K562 (cell line): ENCODE measurements at regions not wholly inside any gene's neighbourhood (a gene's known extent, or its start where the extent isn't known, plus 50 kb on each side); places are given as distances from the start of the nearest gene placed in this dataset.

Experiments used
- ATAC-seq: fragments of 200-7000 bp; cut with Tn5 transposase; 3 replicates; pipeline ENCODE4 v1.9.1; 2020; ENCODE audit warnings: moderate library complexity
- BruUV-seq: library from RNA; stranded (reverse); fragments of 400-500 nt; replicated peaks from 2 replicates; lab custom pipeline; 2021; lab: Mats Ljungman, UMichigan
- CTCF ChIA-PET: fragments of 300-600 bp; formaldehyde crosslinking; extraction: SDS; loops from one replicate; lab custom pipeline; 2021; ENCODE audit warnings: low intra/inter-chr PET ratio; lab: Yijun Ruan, JAX
- POLR2A ChIA-PET: fragments of 300-600, 350-650 bp; sonication (Branson Sonifier 250); formaldehyde crosslinking; extraction: SDS; loops from one replicate; lab custom pipeline; 2021; ENCODE audit warnings: antibody characterized with exemption, inconsistent platforms; lab: Yijun Ruan, JAX
- DNase-seq, 4 experiments: peaks; one replicate each; pipeline versions ENCODE4 v3.0.0 to v3.0.0-alpha.2; 2011 to 2018; ENCODE audit warnings: low spot score in 3 of 4, mixed read lengths in 3 of 4; ENCODE audit errors: extremely low read depth in 1 of 4
- FAIRE-seq: peaks from 2 replicates; lab custom pipeline; 2011; peaks lifted over from hg19 to GRCh38; lab: Jason Lieb, UNC
- H2AFZ ChIP-seq: 2 replicates; pipeline ENCODE4 v1.6.0; 2011; ENCODE audit warnings: low read depth, low read length, control low read depth, inconsistent platforms
- H3K27ac ChIP-seq: fragments of 200-600 bp; 3 replicates; pipeline ENCODE4 v1.8.0; 2011; ENCODE audit warnings: low read depth, mild to moderate bottlenecking, control low read depth, inconsistent platforms, low read length, moderate library complexity, mixed read lengths; ENCODE audit errors: extremely low read depth
- H3K27me3 ChIP-seq, 2 experiments: fragments of 300-600 bp in 1 of 2; 2 replicates in 1 of 2; 3 replicates in 1 of 2; pipeline versions ENCODE4 v1.6.0 to v1.8.0; 2011; ENCODE audit warnings: inconsistent platforms in 2 of 2, low read length in 2 of 2, mild to moderate bottlenecking in 1 of 2, mixed read lengths in 1 of 2, moderate library complexity in 1 of 2; ENCODE audit not compliant: control insufficient read depth in 2 of 2, insufficient read depth in 2 of 2
- H3K36me3 ChIP-seq: fragments of 300-600 bp; 3 replicates; pipeline ENCODE4 v1.8.0; 2011; ENCODE audit warnings: mild to moderate bottlenecking, low read length, inconsistent platforms; ENCODE audit not compliant: control insufficient read depth, insufficient read depth
- H3K4me1 ChIP-seq, 2 experiments: fragments of 200-600 bp in 1 of 2; replicated peaks in 1 of 2; 2 replicates in 1 of 2; 3 replicates in 1 of 2; pipeline versions ENCODE4 v1.5.1 to v1.8.0; 2011; ENCODE audit warnings: inconsistent platforms in 2 of 2, low read length in 2 of 2, mild to moderate bottlenecking in 1 of 2, mixed read lengths in 1 of 2, moderate library complexity in 1 of 2; ENCODE audit not compliant: control insufficient read depth in 2 of 2, insufficient read depth in 2 of 2
- H3K4me2 ChIP-seq: 2 replicates; pipeline ENCODE4 v1.6.1; 2011; ENCODE audit warnings: low read length, control low read depth, inconsistent platforms, mixed read lengths; ENCODE audit not compliant: insufficient read depth
- H3K4me3 ChIP-seq: fragments of 200-600 bp; sonication (generic), shearing (Covaris generic); 2 replicates; pipeline ENCODE4 v1.5.1; 2016; ENCODE audit warnings: control low read depth, inconsistent platforms
- H3K79me2 ChIP-seq: fragments of 200-600 bp; 3 replicates; pipeline ENCODE4 v1.8.0; 2011; ENCODE audit warnings: low read length, inconsistent platforms; ENCODE audit not compliant: control insufficient read depth, insufficient read depth
- H3K9ac ChIP-seq, 2 experiments: 2 replicates each; pipeline versions ENCODE4 v1.6.0 to v1.6.1; 2011; ENCODE audit warnings: low read depth in 2 of 2, low read length in 2 of 2, control low read depth in 1 of 2, inconsistent platforms in 1 of 2, mild to moderate bottlenecking in 1 of 2, mixed read lengths in 1 of 2; ENCODE audit not compliant: insufficient read depth in 1 of 2
- H3K9me1 ChIP-seq: one replicate; pipeline ENCODE4 v1.6.0; 2011; ENCODE audit warnings: inconsistent platforms, mild to moderate bottlenecking, low read length, moderate library complexity; ENCODE audit not compliant: control insufficient read depth, insufficient read depth
- H3K9me3 ChIP-seq: replicated peaks from 2 replicates; pipeline ENCODE4 v1.5.1; 2011; ENCODE audit warnings: low read depth, low read length, inconsistent platforms; ENCODE audit not compliant: control insufficient read depth, insufficient read depth
- H4K20me1 ChIP-seq: replicated peaks from 2 replicates; pipeline ENCODE4 v1.6.1; 2011; ENCODE audit warnings: low read length, inconsistent platforms, mixed read lengths; ENCODE audit not compliant: control insufficient read depth, insufficient read depth
- HCFC1 ChIP-seq: IDR thresholded peaks from 2 replicates; pipeline ENCODE4 v1.6.1; 2012; ENCODE audit warnings: low read depth, low read length, improper control_type of control experiment
- KLF13 ChIP-seq: fragments of 450-650 bp; IDR thresholded peaks from 2 replicates; pipeline ENCODE4 v1.6.1; 2016; ENCODE audit warnings: missing genetic modification characterization, low read depth, mild to moderate bottlenecking, missing compliant biosample characterization, moderate library complexity, borderline replicate concordance
- MCM2 ChIP-seq: fragments of 450-650 bp; IDR thresholded peaks from 2 replicates; pipeline ENCODE4 v1.6.1; 2017; ENCODE audit warnings: low read depth, mild to moderate bottlenecking
- MEF2D ChIP-seq: conservative IDR thresholded peaks from 2 replicates; pipeline ENCODE4 v1.6.1; 2016; ENCODE audit warnings: low read depth, missing genetic modification characterization, missing compliant biosample characterization
- NR4A1 ChIP-seq, 2 experiments: fragments of 250-450 bp in 1 of 2; fragments of 450-650 bp in 1 of 2; sonication (Bioruptor Pico) in 1 of 2; IDR thresholded peaks; 2 replicates each; pipeline versions ENCODE4 v1.4.0 to v1.6.1; 2016 to 2020; ENCODE audit warnings: mild to moderate bottlenecking in 2 of 2, missing compliant biosample characterization in 1 of 2, missing genetic modification characterization in 1 of 2, moderate library complexity in 1 of 2
- RNF2 ChIP-seq: sonication (generic); IDR thresholded peaks from 2 replicates; pipeline ENCODE4 v1.6.1; 2016
- SPI1 ChIP-seq: IDR thresholded peaks from 2 replicates; pipeline ENCODE4 v1.6.1; 2011; ENCODE audit warnings: low read depth, low read length, control low read depth, borderline replicate concordance
- TOE1 ChIP-seq, 2 experiments: fragments of 450-650 bp in 1 of 2; sonication (generic) in 1 of 2; formaldehyde crosslinking in 1 of 2; IDR thresholded peaks; 2 replicates each; pipeline versions ENCODE4 v1.7.1 to v1.8.0; 2016 to 2022; ENCODE audit warnings: borderline replicate concordance in 2 of 2, mild to moderate bottlenecking in 2 of 2, antibody characterized with exemption in 1 of 2, inconsistent platforms in 1 of 2, low read depth in 1 of 2, missing genetic modification reagents in 1 of 2, moderate library complexity in 1 of 2
- TSC22D4 ChIP-seq: fragments of 450-650 bp; IDR thresholded peaks from 2 replicates; pipeline ENCODE4 v1.6.1; 2016; ENCODE audit warnings: missing genetic modification characterization, missing biosample characterization, control low read depth
- ZNF408 ChIP-seq: fragments of 250-450 bp; sonication (Bioruptor Pico); IDR thresholded peaks from 2 replicates; pipeline ENCODE4 v1.4.0; 2020; ENCODE audit warnings: low read depth, mild to moderate bottlenecking, moderate library complexity
- in situ Hi-C: fragments of 300-500 bp; cut with MboI; formaldehyde crosslinking; loops from 4 replicates; pipeline ENCODE4 v1.15.0; 2018; ENCODE audit warnings: inconsistent platforms, mixed read lengths
- intact Hi-C: fragments of 100-400 bp; cut with micrococcal nuclease; formaldehyde crosslinking; loops from 2 replicates; pipeline ENCODE4 v1.14.2; 2022
- TF ChIP-seq, protein P1 (sequence below): fragments of 250-450 bp; sonication (Bioruptor Pico); IDR thresholded peaks from 2 replicates; pipeline ENCODE4 v1.5.0; 2020; ENCODE audit warnings: mild to moderate bottlenecking

GRCh38 chr4:100889401-100889800 lies 371.6 kb upstream of the EMCN start (continued):
- TF ChIP-seq, protein P1, sequence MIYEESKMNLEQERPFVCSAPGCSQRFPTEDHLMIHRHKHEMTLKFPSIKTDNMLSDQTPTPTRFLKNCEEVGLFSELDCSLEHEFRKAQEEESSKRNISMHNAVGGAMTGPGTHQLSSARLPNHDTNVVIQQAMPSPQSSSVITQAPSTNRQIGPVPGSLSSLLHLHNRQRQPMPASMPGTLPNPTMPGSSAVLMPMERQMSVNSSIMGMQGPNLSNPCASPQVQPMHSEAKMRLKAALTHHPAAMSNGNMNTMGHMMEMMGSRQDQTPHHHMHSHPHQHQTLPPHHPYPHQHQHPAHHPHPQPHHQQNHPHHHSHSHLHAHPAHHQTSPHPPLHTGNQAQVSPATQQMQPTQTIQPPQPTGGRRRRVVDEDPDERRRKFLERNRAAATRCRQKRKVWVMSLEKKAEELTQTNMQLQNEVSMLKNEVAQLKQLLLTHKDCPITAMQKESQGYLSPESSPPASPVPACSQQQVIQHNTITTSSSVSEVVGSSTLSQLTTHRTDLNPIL (CRISPR knock-in tag) = no peak
- no peak for TF ChIP-seq HCFC1

GRCh38 chr4:100882661-100883060 lies 364.8 kb upstream of the EMCN start:
- H4K20me1 ChIP-seq = no peaks in the 10 kb centered on the region
- H3K27me3 ChIP-seq = no peaks in the 10 kb centered on the region
- in situ Hi-C loops (no loop called here), intact Hi-C loops (no loop called here)
- no peak overlapping the region for H2AFZ ChIP-seq
- no peaks in the 10 kb centered on the region for H3K9me3 ChIP-seq
- H3K9me1 ChIP-seq = no peaks in the 10 kb centered on the region
- no peaks in the 10 kb centered on the region for H3K36me3 ChIP-seq
- no peak overlapping the region for H3K4me2 ChIP-seq
- TF ChIP-seq MEF2D = no peak
- no peak for TF ChIP-seq NR4A1 (CRISPR knock-in tag; IDR thresholded peaks at IDR 0.05)
- TF ChIP-seq NR4A1 (tag; IDR thresholded peaks at IDR 0.05) = no peak
- TF ChIP-seq MCM2 = no peak
- no peak for TF ChIP-seq ZNF408 (CRISPR knock-in tag)
- TF ChIP-seq TSC22D4 (tag) = no peak
- TF ChIP-seq RNF2 = no peak
- 0 out of 2 replicates have a peak, but pooled peaks have one; percentile 10 for TF ChIP-seq SPI1
- TF ChIP-seq TOE1 (IDR thresholded peaks at IDR 0.05; ENCODE audit: borderline replicate concordance) = no peak
- no peak for TF ChIP-seq TOE1 (CRISPR knock-in tag; IDR thresholded peaks at IDR 0.05; ENCODE audit: borderline replicate concordance, low read depth)
- no peak for TF ChIP-seq KLF13 (tag)
- H3K4me3 ChIP-seq = no peak overlapping the region
- H3K9ac ChIP-seq = no peak overlapping the region
- no peak overlapping the region for H3K27ac ChIP-seq
- FAIRE-seq (no peak), ATAC-seq (no peak), DNase-seq (no peak)
- H3K79me2 ChIP-seq = no peaks in the 10 kb centered on the region
- no TSS peak for BruUV-seq
- ChIA-PET POLR2A (no interaction called here), CTCF (no interaction called here)
- H3K4me1 ChIP-seq = no peaks in the 10 kb centered on the region
